ENCODE measurements at regions not wholly inside any gene's neighbourhood (a gene's known extent, or its start where the extent isn't known, plus 50 kb on each side); places are given as distances from the start of the nearest gene placed in this dataset.

- no peak for TF ChIP-seq E2F6 (IDR thresholded peaks at IDR 0.05)
- TF ChIP-seq SUZ12 (IDR thresholded peaks at IDR 0.05; ENCODE audit: low read length): no peak
- no peak for TF ChIP-seq ATF2 (IDR thresholded peaks at IDR 0.05; ENCODE audit: low read length)
- no peak for TF ChIP-seq CTCF (IDR thresholded peaks at IDR 0.05; ENCODE audit: control extremely low read depth in 1 of 3, insufficient read depth in 1 of 3, low read depth in 1 of 3, low read length in 3 of 3)
- TF ChIP-seq SP1 (IDR thresholded peaks at IDR 0.05; ENCODE audit: low read depth, low read length): no peak
- no peak for TF ChIP-seq POLR2A (IDR thresholded peaks at IDR 0.05; ENCODE audit: control extremely low read depth in 1 of 2, low read depth in 2 of 2, low read length in 2 of 2)
- no peak for TF ChIP-seq JUN (IDR thresholded peaks at IDR 0.05; ENCODE audit: low read depth, low read length)
- TF ChIP-seq CEBPB (IDR thresholded peaks at IDR 0.05; ENCODE audit: low read depth, low read length): no peak
- no peak for TF ChIP-seq GABPA (IDR thresholded peaks at IDR 0.05; ENCODE audit: borderline replicate concordance, insufficient read depth, low read length)
- no peak for TF ChIP-seq HDAC2 (IDR thresholded peaks at IDR 0.05; ENCODE audit: borderline replicate concordance in 1 of 2, low read depth in 2 of 2, low read length in 2 of 2)
- TF ChIP-seq TAF1 (IDR thresholded peaks at IDR 0.05; ENCODE audit: low read depth, low read length): no peak
- TF ChIP-seq MAX (IDR thresholded peaks at IDR 0.05): no peak
- TF ChIP-seq JUND (IDR thresholded peaks at IDR 0.05; ENCODE audit: low read length): no peak
- TF ChIP-seq RAD21 (IDR thresholded peaks at IDR 0.05 in 1 of 2, conservative IDR thresholded peaks at IDR 0.05 in 1 of 2; ENCODE audit: low read depth in 2 of 2, low read length in 2 of 2): no peak
These were observed 64.6 kb downstream of the MYEOV start for GRCh38 chr11:69358398-69359020.

Data from H1 (cell line).